ENCODE measurements at regions not wholly inside any gene's neighbourhood (a gene's known extent, or its start where the extent isn't known, plus 50 kb on each side); places are given as distances from the start of the nearest gene placed in this dataset.
"Not testable (repeated sequence)": the region's sequence is repeated elsewhere in the genome, so short reads cannot be mapped to it uniquely, and the experiment has no call there.

DNA sequence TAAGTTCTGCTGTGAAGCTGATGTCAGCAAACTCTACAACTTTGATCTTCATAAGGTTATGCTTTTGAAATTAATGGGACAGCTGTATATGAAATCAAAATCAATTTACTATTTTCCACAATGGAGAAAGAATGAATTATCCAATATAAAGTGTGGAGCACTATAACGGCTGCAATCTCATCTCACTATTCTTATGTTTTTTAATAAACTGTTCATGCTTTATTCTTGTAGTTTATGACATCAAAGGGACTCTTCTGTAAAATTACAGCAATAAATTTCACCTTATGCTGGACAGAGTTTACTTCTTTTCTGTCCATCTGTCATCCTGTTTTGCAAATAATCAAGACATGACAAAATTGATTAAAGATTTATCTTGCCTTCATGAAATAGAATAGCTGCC is 192.5 kb downstream of the TECRL start:
- no peak for DNase-seq (ENCODE audit: low spot score)

DNA sequence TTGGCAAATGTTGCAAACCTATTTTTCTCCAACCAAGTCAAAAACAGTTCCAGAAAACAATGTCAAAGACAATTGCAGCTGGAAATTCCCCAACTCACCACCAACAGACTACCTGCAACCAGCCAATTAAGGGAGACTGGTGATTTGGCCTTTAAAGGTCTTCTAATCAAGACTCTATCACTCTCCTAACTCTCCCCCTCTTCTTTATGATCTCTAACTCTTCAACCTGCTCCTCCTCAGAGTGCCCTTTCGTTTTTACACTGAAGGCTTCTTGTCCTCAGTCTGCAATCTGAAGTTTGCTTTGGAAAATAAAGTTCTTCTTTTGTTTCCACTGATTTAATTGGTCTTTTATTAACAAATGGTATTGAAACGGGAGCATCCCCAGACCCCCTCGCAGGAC is 203.9 kb downstream of the TECRL start:
- no peak for DNase-seq (ENCODE audit: low spot score)

DNA sequence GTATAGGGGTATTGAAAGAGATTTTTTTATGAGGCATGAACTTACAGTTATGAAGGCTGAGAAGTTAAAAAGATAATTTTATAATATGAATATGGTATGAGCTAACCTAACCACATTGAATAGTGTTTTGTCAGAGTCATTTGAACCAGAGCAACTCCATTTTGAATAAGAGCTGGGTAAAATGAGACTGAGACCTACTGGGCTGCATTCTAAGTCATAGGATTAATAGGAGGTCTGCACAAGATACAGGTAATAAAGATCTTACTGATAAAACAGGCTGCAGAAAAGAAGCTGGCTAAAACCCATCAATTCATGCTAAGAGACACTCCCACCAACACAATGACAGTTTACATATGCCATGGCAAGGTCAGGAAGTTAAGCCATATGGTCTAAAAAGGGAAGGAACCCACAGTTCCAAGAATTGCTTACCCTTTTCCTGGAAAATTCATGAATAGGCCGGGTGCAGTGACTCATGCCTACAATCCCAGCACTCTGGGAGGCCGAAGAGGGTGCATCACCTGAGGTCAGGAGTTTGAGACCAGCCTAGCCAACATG is 209.2 kb downstream of the TECRL start:
- no peak for DNase-seq (ENCODE audit: low spot score)

DNA sequence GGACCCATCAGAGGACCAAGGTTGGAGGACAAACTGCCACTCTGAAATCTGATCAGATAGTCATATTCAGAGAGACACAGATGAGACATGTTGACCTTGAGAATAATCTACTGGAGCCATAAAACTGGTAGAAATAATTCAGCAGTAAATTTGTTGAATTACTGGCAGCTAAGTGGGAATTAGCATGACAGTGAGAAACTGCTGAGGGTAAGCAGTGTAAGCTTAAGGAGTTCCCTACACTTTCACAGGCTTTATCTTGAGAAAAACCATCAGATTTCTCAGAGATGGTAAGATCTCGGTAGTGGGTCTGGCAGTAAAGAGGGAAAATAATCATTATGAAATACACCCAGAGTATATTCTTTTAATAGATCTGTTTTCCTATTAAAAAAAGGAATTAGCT is 213.7 kb downstream of the TECRL start:
- no peak for DNase-seq (ENCODE audit: low spot score)

DNA sequence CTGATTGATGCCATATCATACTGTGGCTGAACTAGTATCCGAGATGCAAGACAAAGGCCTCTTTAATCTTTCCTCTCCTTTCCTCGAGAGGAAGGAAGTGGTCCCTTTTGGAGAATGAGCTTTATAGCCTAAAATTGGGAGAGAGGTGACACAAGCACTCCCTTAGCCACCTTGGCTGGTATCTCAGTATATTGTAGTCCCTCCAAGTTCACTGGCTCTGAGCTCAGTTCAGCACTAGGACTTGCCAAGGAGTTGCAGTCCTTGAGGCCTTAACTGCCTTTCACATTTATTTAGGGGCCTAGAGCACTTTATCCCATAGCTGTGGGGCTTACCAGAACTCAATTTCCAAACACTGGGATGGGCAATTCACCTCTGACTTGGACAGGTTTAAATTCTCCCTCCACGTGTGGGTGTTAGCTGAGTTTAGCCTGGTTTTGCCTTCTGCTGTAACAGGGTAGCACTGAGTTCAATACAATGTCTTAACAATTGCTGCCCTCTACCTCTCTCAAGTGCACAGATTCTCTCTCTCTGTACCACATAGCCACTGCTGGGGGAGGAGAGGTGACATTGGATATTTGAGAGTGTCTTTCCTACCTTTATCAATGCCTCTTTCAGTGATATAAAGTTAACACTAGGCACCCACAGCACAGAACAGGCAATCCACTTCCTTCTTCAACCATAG is 216.4 kb downstream of the TECRL start:
- no peak for DNase-seq (ENCODE audit: low spot score)

DNA sequence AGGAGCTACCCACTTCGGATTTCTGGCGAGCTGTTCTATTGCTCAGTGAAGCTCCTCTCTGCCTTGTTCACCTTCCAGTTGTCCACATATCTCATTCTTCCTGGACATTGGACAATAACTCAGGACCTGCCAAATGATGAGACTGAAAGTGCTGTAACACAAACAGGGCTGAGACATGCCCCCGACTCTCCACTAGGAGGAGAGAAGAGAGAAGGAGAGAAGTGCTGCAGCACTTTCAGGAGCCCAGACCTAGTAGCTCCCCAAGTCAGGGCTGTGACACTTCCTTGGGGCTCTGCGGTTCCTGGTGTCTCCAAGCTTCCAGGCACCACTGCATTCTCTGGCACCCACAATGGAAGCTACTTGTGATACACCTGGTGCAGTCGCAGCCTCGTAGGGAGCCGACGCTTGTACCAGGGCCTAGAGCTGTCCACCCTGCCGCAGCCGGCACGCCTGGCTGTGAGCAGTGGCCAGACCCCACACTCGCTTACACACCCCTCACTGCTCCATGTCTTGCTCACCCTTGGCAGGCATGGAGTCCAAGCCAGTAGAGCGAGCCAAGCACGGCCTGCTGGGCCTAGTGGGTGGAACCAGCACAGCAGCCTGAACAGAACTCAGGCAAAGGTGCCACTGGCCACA is 234.9 kb downstream of the TECRL start:
- no peak for DNase-seq (ENCODE audit: low spot score)

DNA sequence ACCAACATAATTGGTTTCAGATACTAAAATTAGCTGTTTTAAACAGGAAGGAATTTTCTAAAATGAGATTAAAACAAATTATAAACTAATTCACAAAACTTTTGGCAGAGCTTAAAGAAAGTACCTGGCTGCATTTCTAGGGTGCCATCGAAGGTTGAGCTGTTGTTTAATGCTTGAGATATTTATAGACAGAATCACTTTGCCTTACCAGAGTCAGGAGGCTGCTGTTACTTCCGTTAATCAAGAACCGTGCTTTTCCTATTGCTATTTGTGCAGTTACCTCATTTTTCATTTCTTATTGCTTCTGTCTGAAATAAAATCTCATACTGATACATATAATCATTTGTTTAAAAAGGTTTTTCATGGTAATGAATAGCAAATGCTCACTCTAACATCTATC is 242.9 kb downstream of the TECRL start:
- DNase-seq (ENCODE audit: low spot score) = no peak

DNA sequence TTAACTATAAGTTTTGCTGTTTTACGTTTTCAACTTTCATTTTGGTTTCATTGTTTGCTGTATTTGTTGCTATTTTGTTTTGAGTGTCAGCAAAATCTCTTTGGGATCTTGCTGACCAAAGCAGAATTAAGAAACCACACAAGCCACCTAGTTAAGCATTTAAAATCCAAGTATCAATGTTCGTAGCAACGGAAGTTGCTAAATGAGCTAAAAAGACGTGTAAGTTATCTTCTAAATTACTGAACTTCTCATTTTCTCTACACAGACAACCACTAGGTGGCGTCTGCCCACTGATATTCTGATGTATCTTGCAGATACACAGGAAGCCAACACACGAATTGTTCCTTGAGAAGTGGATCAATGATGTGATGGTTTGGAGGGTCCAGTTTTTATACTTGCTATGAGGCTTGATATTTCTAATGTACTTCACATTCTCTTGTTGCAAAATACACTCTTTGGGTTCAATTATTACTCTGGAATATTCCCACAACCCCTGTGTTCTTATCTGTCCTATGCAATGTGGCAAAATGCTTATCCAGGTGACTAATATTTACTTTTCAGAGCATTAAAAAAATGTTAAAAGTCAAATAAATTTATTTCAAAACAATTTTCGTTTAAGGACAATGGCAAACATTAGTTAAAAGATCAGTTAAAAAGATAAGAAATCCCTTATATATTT is 250.5 kb downstream of the TECRL start:
- DNase-seq (ENCODE audit: low spot score) = peak; percentile 14

DNA sequence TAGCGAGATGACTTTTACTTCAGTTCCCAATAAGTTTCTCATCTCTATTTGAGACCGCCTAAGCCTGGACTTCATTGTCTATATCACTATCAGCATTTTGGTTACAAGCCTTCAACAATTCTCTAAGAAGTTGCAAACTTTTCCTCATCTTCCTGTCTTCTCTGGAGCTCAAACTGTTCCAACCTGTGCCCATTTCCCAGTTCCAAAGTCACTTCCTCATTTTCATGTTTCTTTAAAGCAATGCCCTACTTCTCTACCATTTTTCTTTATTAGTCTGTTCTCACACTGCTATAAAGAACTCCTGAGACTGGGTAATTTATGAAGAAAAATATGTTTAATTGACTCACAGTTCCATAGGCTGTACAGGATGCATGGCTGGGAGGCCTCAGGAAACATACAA is 251.9 kb downstream of the TECRL start:
- no peak for DNase-seq (ENCODE audit: low spot score)

DNA sequence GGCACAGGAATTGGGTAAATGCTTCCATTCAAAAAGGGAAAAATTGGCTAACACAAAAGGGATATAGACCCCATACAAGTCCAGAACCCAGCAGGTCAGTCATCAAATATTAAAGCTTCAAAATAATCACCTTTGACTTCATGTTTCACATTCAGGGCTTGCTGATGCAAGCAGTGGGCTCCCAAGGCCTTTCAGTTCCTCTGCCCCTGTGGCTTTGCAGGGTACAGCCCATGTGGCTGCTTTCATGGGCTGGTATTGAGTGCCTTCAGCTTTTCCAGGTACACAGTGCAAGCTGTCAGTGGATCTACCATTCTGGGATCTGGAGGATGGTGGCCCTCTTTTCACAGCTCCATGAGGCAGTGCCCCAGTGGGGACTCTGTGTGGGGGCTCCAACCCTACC is 253.0 kb downstream of the TECRL start:
- DNase-seq (ENCODE audit: low spot score) = no peak

DNA sequence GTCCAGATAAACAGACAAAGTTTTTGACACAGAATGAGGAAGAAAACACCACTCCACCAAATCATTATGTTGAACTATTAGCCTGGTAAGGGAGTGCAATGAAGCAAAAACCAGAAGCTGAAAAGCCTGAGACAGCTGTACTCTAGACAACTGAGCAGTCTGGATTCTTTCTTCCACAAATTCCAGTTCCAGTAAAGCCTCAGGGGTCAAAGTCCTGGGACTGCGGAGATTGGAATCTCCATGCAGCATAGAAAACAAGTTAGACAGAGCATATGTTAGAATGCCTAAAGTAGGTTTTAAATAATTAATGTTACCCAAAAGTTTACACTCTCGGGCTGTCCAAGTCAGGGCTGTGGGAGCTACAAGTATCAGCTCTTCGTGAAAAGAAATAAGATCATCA is 263.2 kb downstream of the TECRL start:
- no peak for DNase-seq (ENCODE audit: low spot score)

DNA sequence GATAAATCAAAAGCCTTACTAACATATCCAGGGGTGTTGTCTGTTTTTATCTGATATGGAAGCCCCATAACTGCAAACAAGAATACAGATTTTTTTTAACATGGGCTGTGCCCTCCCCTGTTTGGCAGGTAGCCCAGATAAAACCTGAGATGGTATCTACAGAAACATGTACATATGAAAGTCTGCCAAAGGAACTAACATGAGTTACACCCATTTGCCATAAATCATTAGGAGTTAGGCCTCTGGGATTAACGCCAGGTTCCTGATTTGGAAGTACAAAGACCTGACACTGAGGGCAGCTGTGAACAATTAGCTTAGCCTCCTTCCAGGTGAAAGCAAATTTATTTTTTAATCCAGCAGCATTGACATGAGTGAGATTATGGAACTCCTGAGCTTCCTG is 264.3 kb downstream of the TECRL start:
- DNase-seq (ENCODE audit: low spot score) = no peak

DNA sequence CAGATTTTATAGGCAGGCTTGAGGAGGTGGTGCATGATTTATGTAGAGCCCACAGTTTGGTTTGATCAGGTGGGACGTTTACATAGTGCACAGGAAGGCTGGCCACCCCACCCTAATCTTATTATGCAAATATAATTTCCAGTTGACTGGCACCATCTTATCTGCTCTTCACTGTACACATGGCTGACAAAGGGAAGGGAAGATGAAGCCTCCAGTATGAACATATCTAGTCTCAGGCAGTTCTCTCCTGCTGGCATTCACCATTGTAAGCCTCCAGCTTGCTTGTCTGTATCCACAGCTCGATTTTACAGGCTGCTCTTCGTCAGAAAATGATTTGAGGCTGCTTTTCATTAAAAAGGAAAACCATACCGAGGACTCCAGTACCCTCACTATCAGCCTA is 278.3 kb downstream of the TECRL start:
- DNase-seq (ENCODE audit: low spot score) = no peak

DNA sequence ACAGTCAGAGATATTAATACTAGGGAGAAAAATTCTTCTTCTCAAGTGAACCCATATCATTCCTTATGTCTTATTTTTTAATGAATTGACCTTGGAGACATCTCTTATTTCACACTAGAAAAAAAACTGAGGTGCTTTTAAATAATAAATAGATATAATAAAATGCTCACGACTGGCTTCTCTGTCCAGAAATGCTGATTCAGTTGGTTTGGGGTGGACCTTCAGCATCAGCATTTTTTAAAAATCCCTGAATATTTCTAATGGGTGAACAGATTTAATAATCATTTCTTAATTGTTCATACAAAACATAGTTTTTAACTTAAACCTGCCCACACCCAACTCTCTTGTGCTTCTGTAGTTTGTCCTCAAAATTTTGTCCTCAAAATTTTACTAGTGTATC is 283.9 kb downstream of the TECRL start:
- DNase-seq (ENCODE audit: low spot score) = no peak

DNA sequence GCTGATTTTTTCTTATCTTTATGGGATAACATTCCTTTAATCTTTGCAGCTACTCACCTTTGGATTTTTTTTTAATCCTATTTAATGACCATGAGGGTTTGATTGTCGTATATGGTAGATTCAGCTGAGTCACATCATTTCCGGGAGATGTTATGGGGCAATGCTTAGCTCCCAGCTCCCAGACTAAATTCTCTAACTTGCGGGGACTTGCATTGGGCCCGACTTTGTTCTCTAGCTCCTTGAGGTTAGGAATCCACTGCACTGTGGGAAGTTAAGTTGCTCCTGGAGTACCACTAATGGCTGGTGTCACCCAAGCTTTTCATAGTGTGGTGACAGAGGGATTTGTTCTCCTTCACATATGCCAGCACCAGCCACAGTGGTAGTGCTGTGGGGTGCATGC is 287.4 kb downstream of the TECRL start:
- no peak for DNase-seq (ENCODE audit: low spot score)

DNA sequence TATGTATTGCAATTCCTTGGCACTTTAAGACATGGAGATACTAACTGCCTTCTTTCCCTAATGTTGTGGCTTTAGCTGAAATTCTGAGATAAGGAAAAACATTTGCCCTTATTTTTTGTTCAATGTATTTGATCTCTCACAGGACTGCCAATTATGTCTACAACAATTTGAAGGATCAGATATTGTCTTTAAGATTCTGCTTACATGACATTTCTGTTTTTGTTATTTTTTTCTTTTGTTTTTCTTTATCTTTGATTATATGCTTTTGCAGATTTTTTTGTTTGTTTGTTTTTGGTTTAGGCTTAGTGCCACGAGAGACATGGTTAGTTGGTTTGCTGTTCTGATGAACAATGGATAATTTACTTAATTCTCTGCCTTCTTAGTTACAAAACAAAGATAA is 303.3 kb downstream of the TECRL start:
- no peak for DNase-seq (ENCODE audit: low spot score)

DNA sequence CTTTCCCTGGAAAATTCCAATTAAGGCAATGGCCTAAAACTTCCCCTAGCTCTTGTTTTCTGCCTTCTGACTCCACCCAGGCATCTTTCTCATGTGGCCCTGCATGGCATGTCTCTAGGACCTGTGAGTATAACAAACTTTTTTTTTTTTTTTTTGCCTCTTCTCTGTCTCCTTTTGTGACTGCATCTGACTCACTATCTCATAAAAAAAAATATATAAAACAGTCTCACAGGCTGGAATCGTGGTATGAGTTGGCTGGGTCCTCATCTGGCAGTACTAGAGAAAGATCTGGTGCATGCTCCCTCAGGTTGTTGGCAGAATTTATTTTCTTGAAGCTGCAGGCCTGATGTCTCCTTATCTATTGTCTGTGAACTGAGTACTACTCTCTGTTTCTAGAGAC is 313.9 kb downstream of the TECRL start:
- no peak for DNase-seq (ENCODE audit: low spot score)

DNA sequence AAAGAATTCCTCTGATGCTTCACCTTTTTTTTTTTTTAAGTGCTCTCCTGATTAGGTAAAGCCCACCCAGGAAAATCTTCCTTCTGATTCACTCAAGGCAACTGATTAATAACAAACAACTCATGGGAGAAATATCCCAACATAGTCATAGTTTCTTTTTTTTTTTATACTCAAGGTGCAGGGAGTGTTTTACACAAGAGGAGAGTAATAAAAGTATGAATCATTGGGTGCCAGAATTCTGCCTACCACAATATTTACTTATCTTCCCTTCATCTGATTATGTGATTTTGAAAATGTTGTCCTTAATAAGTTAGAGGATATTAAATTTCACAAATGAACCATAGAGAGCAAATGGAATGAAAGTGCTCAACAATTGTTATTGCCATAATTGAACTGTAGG is 329.9 kb downstream of the TECRL start:
- no peak for DNase-seq (ENCODE audit: low spot score)

DNA sequence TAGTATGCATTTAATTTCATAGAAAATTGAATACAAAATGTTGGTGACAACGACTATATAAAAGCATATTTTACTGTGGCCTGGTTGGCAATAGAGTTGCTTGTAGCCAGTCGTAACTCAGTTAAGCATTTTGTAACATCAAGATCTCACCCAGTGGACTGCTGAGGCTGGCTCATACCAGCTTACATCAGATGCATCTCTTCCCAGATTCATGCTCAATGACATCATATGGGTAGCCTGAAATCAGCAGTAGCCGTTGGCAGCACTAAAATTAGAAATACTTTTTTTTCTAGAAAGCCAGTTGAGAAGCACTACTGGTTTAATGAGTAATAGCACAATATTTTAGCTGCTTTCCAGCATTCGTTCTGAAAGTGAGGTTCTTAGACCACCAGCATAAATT is 341.2 kb downstream of the TECRL start:
- no peak for DNase-seq (ENCODE audit: low spot score)

DNA sequence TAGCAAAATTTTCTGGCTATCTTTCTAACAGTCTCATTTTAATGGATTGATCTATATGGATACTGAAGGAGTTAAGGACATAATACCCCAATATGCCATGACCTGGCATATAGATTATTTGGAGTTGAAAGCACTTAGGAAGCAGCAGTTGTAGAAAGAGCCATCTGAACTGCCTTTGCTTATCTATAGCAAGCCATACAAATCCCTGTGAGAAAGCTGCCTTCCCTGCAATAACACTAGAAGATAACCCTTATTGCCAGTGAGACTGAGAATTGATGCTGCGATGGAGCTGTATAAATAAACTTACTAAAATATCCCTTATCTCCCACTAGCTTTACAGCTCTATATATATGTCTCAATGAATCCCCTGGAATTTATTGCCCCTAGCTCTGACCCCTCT is 346.3 kb downstream of the TECRL start:
- no peak for DNase-seq (ENCODE audit: low spot score)

DNA sequence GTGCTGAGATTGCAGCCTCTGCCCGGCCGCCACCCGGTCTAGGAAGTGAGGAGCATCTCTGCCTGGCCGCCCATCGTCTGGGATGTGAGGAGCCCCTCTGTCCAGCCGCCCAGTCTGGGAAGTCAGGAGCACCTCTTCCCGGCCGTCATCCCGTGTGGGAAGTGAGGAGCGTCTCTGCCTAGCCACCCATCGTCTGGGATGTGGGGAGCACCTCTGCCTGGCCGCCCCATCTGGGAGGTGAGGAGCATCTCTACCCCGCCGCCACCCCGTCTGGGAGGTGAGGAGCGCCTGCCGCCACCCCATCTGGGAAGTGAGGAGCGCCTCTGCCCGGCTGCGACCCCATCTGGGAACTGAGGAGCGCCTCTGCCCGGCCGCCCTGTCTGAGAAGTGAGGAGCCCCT is 372.2 kb downstream of the TECRL start:
- not testable (repeated sequence) for DNase-seq (ENCODE audit: low spot score)

DNA sequence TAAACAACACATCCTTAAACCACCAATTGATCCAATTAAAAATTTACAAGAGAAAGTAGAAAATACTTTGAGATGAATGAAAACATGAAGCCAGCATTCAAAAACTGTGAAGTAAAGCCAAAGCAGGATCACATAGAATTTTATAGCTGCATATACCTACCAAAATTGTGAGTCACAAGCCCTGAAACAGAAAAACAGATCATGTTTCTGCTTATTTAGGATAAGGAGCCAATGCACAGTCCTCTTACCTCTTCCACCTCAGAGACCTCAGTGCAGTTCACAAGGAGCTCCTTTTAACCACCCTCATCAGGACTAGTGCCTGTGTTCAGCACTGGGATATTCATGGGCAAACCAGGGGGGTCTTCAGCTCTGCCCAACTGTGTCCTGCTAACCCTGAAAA is 386.7 kb downstream of the TECRL start:
- DNase-seq (ENCODE audit: low spot score) = no peak

DNA sequence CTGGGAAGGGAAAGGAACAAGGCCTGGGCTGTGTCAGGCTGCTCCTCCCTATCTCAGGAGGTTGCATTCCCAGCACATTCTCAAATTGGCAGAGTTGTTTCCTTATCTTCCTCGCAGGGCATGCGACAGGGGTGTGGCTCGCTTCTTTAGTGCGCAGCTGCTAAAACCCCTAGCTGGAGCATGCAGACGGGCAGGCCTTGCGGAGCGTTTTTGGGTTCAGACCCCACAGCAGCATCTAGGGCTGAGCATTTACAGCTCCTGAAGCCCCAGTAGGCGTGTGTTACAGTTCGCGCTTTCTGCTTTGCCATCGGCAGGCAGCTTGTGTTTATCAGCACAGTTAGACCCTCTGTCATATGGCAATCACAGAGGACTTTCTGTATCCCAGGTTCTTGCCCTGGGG is 392.4 kb downstream of the TECRL start:
- no peak for DNase-seq (ENCODE audit: low spot score)
